ENCODE measurements at regions not wholly inside any gene's neighbourhood (a gene's known extent, or its start where the extent isn't known, plus 50 kb on each side); places are given as distances from the start of the nearest gene placed in this dataset.
"Not testable (repeated sequence)": the region's sequence is repeated elsewhere in the genome, so short reads cannot be mapped to it uniquely, and the experiment has no call there.

GRCh38 chr10:47166808-47167581, 133.0 kb upstream of the GDF10 start:
- DNase-seq (ENCODE audit: low read depth in 2 of 2), result not testable (repeated sequence)

GRCh38 chr10:47167591-47167990, 132.4 kb upstream of the GDF10 start:
- DNase-seq (ENCODE audit: low read depth in 2 of 2), result no peak

DNA sequence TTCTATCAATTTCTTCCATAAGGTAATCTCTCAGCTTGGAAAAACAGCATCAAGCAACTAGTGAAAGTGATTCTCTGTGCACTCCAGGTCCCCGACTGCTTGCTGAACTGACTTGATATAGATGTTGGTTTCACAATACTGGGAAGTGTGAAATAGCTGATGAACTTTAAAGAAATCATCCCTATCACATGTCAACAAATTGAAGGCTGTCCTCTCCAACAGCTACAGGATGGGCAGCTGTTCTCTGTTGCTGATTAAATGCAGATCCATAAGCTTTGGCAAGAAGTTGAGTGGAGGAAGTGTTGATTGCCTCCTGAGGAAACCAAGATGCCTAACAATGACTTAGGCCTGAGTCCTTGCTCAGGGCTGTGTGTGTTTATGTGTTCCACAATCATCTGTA, 130.4 kb upstream of the GDF10 start:
- no peak for DNase-seq (ENCODE audit: low read depth in 2 of 2)

GRCh38 chr10:47173929-47174442, 126.0 kb upstream of the GDF10 start:
- DNase-seq (ENCODE audit: low read depth in 2 of 2), result no peak

DNA sequence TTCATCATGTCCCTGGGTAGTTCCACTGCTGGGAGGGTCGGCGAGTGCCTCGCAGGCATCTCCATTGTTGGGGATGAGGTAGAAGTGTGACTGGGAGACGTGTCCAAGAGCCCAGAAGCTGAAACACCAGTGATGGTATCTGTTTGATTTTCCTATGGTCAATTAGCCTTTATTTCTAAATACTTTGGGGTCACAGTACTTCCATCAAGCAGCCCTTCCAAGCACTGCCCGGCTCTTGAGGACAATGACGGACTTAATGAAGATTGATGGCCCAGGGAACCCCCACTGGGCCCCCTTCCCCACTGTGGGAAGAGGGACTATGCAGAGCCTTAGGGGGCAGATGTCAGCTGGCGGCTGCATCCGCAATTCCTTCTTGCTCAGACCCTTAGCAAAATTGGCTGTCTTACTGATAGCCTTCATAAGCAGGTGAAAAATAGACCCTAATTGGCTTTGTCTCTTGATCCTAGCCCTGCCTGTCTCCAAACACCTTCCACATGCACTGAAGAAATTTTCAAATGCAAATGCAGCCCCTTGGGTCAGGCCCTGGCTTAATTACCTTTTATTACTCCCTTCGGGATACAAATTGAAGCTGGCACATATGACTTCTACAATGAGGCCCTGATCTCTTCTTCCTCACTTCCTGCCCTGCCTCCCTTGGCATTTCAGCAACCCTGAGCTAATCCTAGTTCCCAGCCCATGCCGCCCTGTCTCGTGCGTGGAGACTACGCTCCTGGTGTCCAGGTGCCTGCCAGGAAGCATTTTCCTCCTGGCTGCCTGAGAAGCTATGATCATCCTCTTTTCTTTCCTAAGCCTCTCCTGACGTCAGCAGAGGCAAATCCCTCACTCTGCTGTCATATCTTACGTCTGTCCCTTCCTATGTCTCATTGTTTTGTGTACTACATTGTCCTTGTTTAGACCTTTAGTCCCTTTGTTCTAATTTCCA, 124.5 kb upstream of the GDF10 start:
- no peak for DNase-seq (ENCODE audit: low read depth in 2 of 2)

DNA sequence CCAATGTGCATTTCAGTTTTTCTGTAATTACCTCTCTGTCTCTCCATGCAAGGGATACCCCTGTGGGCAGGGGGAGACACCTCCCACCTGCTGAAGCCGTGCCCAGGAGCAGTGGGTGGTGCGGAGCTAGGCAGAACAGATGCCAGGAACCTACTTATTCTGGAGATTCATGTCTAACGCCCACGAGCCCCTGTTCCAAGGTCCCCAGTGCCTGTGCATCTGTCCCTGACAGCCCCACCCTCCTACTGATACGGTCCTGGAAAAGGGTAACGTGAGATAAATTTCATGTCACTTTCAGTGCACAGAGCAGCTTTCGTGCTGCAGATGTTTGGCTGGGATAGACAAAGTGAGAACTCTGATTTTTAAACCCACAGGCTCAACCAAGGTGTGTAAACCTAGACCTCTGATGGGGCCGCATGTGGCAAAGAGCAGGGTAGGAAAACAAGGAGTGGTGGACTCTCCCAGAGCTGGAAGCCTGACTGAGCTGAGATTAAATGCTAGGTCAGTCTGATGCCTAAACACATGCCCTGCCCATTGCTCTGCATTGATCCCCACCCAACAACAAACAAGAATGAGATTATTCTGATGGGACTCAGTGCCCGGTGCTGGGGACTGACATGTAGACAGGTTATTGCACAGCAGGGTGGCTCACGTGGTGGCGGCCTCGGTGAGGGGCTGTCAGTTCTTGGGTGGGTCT, 123.6 kb upstream of the GDF10 start:
- no peak for DNase-seq (ENCODE audit: low read depth in 2 of 2)

DNA sequence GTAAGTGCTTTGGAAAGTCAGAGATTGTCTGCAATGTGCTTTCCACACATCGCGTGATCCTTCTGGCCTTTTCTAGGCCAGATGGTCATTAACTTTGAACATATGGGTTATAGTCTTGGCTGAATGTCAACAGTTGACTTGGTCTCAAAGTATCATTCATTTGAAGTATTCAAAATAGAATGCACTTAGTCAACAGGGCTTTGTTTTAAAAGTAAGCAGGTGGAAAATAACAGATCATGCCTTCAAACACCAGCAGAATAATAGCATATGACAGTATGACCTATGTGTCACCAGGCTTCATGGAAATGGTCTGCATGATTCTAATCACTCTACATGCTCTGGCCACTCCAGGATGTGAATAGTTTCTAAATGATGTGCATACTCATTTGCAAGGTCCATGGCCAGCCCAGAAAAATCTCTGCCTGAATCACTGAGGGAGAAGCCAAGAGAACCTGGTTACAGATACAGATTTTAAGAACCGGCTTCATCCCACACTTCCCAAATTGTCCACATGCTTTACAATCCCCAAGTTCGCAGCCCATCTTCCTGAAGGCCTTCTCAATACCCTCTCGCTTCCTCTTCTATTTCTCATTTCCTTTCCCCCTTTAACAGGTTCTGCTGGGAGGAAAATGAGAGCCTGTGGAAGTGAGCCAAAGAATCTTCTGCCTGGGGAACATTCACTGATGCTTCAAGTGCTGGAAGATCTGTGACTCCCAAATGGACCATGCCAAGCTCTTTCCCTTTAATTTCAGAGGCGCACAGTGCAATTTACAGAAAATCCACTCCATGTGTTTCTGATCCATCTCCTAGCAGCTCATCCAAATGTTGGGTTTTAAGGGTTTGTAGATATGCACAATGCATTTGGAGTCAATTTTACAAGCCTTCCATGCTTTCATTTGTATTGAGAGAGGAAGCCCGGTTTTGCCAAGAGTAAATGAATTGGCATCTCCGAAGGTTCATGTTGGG, 122.8 kb upstream of the GDF10 start:
- DNase-seq (ENCODE audit: low read depth in 2 of 2), result no peak

- no peak for DNase-seq (ENCODE audit: low read depth in 2 of 2)
Measured at GRCh38 chr10:47178537-47179290, 121.3 kb upstream of the GDF10 start.

DNA sequence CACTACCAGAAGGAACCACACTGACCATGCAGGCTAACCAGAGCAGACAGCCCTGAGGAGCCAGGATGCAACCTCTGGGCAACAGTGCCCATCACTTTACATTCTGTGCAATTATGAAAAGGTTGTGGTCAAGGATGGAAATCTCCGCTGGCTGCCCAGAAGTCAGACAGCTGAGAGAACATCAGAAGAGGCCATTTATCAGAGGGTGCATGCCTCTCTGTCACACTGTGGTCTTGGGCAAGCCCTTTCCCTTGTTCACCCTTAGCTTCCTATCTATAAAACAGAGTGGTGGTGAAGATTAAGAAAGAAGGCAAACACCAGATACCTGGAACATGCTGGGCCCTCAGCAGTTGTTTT, 120.7 kb upstream of the GDF10 start:
- DNase-seq (ENCODE audit: low read depth in 2 of 2), result no peak

- no peak for DNase-seq (ENCODE audit: low read depth in 2 of 2)
Measured at GRCh38 chr10:47181052-47181849, 118.7 kb upstream of the GDF10 start.

DNA sequence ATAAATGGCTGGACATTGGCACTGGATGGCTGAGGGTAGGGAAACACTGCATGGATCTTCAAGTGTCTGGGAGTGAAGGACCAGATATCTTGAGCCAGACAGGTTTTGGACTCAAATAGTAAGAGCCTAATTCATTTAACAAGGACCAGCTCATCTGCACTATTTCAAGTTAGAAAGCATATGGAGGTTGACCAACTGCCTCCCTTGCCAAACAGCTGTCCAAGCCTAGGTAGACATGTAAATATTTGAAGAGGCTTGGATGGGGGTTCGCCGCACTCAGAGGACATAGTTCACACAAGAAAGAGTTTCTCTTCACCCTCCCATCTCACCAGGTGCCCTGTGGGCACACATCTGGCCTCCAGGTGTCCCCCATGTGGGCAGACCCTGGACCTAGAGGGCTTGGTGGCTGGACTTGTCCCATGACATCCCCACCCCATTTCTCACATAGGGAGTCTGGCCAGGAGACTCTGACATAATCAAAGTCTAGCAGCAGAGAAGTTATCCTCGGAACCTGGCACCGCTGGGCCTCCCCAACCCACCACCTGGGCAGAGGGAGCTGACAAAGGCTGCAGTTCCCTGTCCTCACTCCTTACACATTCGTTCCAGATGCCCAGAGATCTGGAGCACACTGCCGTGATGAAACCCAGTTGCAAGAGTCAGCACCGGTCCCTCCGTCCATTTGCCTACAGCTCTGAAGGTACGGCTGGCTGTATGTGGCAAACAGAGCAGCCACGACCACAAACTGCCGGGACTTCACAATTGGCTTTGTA, 116.9 kb upstream of the GDF10 start:
- no peak for DNase-seq (ENCODE audit: low read depth in 2 of 2)

GRCh38 chr10:47183704-47184041, 116.3 kb upstream of the GDF10 start:
- no peak for DNase-seq (ENCODE audit: low read depth in 2 of 2)

- no peak for DNase-seq (ENCODE audit: low read depth in 2 of 2)
Measured at GRCh38 chr10:47184273-47184672, 115.7 kb upstream of the GDF10 start.

DNA sequence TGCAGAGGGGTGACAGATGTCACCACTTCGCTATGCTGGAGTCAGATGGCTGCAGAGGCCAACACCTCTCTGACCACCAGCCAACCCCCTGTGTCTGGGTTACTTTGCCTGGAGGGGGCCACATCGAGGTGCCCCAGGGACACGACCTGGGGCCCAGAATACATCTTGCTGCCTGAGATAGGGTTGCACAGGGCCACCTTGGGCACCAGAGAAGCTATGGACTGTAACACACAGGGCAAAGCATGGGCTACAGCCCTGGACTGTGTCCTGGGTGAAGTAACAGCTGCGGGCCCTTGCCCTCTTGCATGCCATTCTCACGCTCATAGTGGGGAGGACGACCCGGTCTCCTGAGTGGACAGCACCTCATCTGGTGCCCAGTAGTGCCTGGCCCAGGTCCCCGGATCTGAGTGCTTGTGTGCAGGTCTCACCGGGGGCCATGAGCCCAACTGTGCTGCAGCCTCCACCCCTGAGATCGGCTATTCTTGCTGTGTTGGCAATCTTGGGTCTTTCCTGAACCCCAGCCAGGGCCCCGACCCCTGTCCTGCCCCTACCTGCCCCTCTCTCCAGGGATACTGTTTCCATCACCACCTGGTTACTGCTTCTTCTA, 115.2 kb upstream of the GDF10 start:
- DNase-seq (ENCODE audit: low read depth in 2 of 2), result no peak

- DNase-seq (ENCODE audit: low read depth in 2 of 2), result no peak
Measured at GRCh38 chr10:47186941-47187340, 113.1 kb upstream of the GDF10 start.

DNA sequence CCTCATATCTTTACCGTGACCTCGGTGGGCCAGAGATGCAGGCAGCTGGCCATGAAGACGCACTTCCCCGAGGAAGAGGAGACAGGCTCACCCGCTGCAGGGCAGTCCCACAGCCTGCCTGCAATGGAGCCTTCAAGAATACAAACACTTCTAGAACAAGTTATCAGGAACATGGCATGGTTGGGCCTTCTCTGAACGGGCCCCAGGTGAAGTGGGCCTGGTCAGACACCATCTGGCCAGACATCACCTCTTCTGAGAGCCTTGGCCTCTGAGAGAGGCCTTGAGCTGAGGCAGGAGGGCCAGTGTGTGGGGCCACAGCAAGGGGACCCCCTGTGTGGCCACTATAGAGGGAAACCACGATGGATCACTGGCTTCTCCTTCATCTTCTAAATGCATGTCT, 112.4 kb upstream of the GDF10 start:
- DNase-seq (ENCODE audit: low read depth in 2 of 2), result no peak

- DNase-seq (ENCODE audit: low read depth in 2 of 2), result no peak
Measured at GRCh38 chr10:47188156-47188555, 111.8 kb upstream of the GDF10 start.

DNA sequence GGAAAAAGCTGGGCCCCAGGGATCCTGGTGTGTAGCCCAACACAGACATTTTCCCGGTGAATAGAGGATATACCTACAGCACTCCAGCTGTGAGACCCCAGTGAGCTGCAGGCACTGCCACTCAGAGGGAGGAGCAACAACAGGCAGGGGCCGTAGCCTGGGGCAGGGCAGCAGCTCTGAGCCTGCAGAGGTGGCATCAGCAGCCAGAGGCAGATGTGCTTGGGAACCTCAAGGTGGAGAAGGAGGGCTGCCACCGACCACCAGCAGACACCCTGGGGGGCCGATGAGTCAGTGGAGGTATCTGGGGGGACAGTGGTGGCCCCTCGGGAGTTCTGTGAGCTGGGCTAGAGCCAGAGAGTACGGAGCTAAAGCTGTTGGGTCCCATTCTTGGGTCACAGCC, 110.2 kb upstream of the GDF10 start:
- no peak for DNase-seq (ENCODE audit: low read depth in 2 of 2)
